ENCODE measurements at regions not wholly inside any gene's neighbourhood (a gene's known extent, or its start where the extent isn't known, plus 50 kb on each side); places are given as distances from the start of the nearest gene placed in this dataset.
"Not testable (repeated sequence)": the region's sequence is repeated elsewhere in the genome, so short reads cannot be mapped to it uniquely, and the experiment has no call there.

DNA sequence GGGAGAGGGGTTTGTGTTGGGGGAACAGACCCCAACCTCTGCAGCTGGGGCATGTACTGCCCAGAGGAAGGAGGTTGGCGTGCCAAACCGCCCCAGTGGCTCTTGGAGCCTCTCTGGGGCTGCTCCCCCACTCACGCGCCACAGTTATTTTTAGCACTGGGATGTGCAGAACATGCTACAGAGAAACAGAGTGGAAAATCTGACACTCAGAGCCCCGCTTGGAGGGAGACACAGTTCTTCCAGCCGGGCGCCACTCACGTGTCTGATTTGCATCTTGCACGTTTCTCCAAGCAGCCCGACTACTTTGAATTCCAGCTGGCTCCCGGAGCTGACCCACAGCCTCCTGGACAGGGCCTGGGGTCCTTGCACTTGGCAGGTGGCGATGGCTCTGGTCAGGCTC, 182.0 kb downstream of the RPS24 start:
- Histone ChIP-seq H3K4ac (ENCODE audit: low read length) (no peak overlapping the region), H3K4me3 (ENCODE audit: low read length in 2 of 2) (no peak overlapping the region), H4K91ac (ENCODE audit: low read depth, low read length, poor library complexity) (no peak overlapping the region), H2BK120ac (ENCODE audit: low read depth, low read length) (no peak overlapping the region), H3K18ac (ENCODE audit: low read length) (no peak overlapping the region), H3K4me2 (ENCODE audit: insufficient read depth, low read length, poor library complexity, severe bottlenecking) (no peak overlapping the region), H2BK12ac (ENCODE audit: low read length) (no peak overlapping the region), H2AFZ (ENCODE audit: low read length) (peak overlapping the region; percentile 37), H3K4me1 (ENCODE audit: control insufficient read depth in 2 of 2, insufficient read depth in 1 of 2, low read depth in 1 of 2, low read length in 2 of 2) (peaks cover 12 to 15% of the 10 kb centered on the region in 2 donors), H3K27me3 (ENCODE audit: control insufficient read depth in 3 of 3, insufficient read depth in 3 of 3, low read depth in 1 of 3, low read length in 3 of 3) (peaks cover 0 to 8% (median 0%) of the 10 kb centered on the region in 3 experiments), H2BK15ac (ENCODE audit: low read length) (no peak overlapping the region), H3K79me1 (ENCODE audit: low read depth, low read length) (peaks cover 2% of the 10 kb centered on the region), H2AK5ac (ENCODE audit: low read depth, low read length) (no peak overlapping the region), H3K9ac (ENCODE audit: low read depth, low read length, poor library complexity) (no peak overlapping the region), H3K36me3 (replicated peaks in 1 of 2; ENCODE audit: control insufficient read depth in 2 of 2, insufficient read depth in 2 of 2, low read length in 2 of 2) (no peaks in the 10 kb centered on the region), H3K9me3 (replicated peaks in 1 of 2; ENCODE audit: control insufficient read depth in 2 of 2, insufficient read depth in 1 of 2, low read depth in 1 of 2, low read length in 2 of 2) (peaks cover 0 to 3% of the 10 kb centered on the region in 2 donors), H3K27ac (replicated peaks; ENCODE audit: low read length) (no peak overlapping the region), H3K14ac (ENCODE audit: low read length) (no peak overlapping the region), H2BK5ac (ENCODE audit: low read length) (no peak overlapping the region), H4K8ac (ENCODE audit: low read depth, low read length) (no peak overlapping the region), H3K23ac (ENCODE audit: low read depth, low read length, poor library complexity) (no peak overlapping the region)
- no peak for DNase-seq (ENCODE audit: low spot score)
- no CpG with 5 or more reads among the region's 12 CpGs for WGBS, 2 donors (ENCODE audit: extremely low coverage in 2 of 2, insufficient read length in 2 of 2, insufficient replicate concordance in 1 of 2)

GRCh38 chr10:78217336-78217735, 183.7 kb downstream of the RPS24 start:
- Histone ChIP-seq H3K27me3 (ENCODE audit: control insufficient read depth in 3 of 3, insufficient read depth in 3 of 3, low read depth in 1 of 3, low read length in 3 of 3) (peaks cover 0 to 8% (median 0%) of the 10 kb centered on the region in 3 experiments), H3K9ac (ENCODE audit: low read depth, low read length, poor library complexity) (no peak overlapping the region), H3K4me3 (ENCODE audit: low read length in 2 of 2) (no peak overlapping the region), H3K23ac (ENCODE audit: low read depth, low read length, poor library complexity) (no peak overlapping the region), H2BK5ac (ENCODE audit: low read length) (no peak overlapping the region), H4K91ac (ENCODE audit: low read depth, low read length, poor library complexity) (no peak overlapping the region), H3K79me1 (ENCODE audit: low read depth, low read length) (peaks cover 2% of the 10 kb centered on the region), H3K4me1 (ENCODE audit: control insufficient read depth in 2 of 2, insufficient read depth in 1 of 2, low read depth in 1 of 2, low read length in 2 of 2) (peaks cover 8 to 12% of the 10 kb centered on the region in 2 donors), H2BK15ac (ENCODE audit: low read length) (no peak overlapping the region), H3K14ac (ENCODE audit: low read length) (no peak overlapping the region), H3K4ac (ENCODE audit: low read length) (no peak overlapping the region), H2AK5ac (ENCODE audit: low read depth, low read length) (peak overlapping the region; percentile 31), H2AFZ (ENCODE audit: low read length) (no peak overlapping the region), H2BK120ac (ENCODE audit: low read depth, low read length) (no peak overlapping the region), H2BK12ac (ENCODE audit: low read length) (no peak overlapping the region), H3K27ac (replicated peaks; ENCODE audit: low read length) (no peak overlapping the region), H3K18ac (ENCODE audit: low read length) (no peak overlapping the region), H3K4me2 (ENCODE audit: insufficient read depth, low read length, poor library complexity, severe bottlenecking) (no peak overlapping the region), H4K8ac (ENCODE audit: low read depth, low read length) (no peak overlapping the region), H3K9me3 (replicated peaks in 1 of 2; ENCODE audit: control insufficient read depth in 2 of 2, insufficient read depth in 1 of 2, low read depth in 1 of 2, low read length in 2 of 2) (peaks cover 0 to 3% of the 10 kb centered on the region in 2 donors), H3K36me3 (replicated peaks in 1 of 2; ENCODE audit: control insufficient read depth in 2 of 2, insufficient read depth in 2 of 2, low read length in 2 of 2) (no peaks in the 10 kb centered on the region)
- no CpG with 5 or more reads among the region's 6 CpGs for WGBS, 2 donors (ENCODE audit: extremely low coverage in 2 of 2, insufficient read length in 2 of 2, insufficient replicate concordance in 1 of 2)
- DNase-seq (ENCODE audit: low spot score) = no peak

DNA sequence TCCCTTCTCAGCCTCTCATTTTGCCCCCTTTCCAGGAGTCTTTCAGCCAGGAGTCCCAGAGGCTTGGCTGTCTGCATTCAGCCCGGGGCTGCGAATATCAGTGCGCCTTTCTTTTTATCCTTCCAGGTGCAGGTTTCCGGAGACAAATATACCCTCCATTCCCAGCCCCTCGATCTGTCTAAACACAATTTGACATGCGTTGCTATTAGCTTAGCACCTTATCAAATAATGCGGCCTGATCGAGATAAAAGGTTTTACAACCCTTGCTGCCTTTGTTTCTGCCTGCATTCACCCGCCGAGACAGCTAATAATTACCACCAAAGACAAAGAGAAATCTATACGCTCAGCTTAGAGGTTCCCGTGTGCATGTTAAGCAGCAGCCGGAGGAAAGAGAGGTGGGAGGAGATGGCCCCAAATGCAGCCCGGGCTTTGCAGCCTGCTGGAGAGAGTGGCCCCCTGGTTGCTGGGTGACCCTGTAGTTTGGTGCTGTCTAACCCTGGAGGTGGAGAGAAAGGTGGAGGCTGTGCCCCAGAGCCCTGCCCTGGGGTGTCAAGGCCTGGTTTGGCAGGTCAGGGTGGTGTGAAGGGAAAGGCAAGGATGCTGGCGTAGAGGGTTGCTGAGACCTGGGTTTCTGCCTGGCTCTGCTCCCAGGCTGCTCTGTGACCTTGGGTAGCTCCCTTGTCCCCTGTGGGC, 185.3 kb downstream of the RPS24 start:
- Histone ChIP-seq H4K8ac (ENCODE audit: low read depth, low read length) (no peak overlapping the region), H3K4me3 (ENCODE audit: low read length in 2 of 2) (no peak overlapping the region), H3K36me3 (replicated peaks in 1 of 2; ENCODE audit: control insufficient read depth in 2 of 2, insufficient read depth in 2 of 2, low read length in 2 of 2) (no peaks in the 10 kb centered on the region), H3K23ac (ENCODE audit: low read depth, low read length, poor library complexity) (no peak overlapping the region), H3K79me1 (ENCODE audit: low read depth, low read length) (no peaks in the 10 kb centered on the region), H3K4ac (ENCODE audit: low read length) (no peak overlapping the region), H3K18ac (ENCODE audit: low read length) (peak overlapping the region; percentile 80), H2BK120ac (ENCODE audit: low read depth, low read length) (no peak overlapping the region), H2BK15ac (ENCODE audit: low read length) (no peak overlapping the region), H3K9ac (ENCODE audit: low read depth, low read length, poor library complexity) (no peak overlapping the region), H3K14ac (ENCODE audit: low read length) (no peak overlapping the region), H3K27ac (replicated peaks; ENCODE audit: low read length) (no peak overlapping the region), H2AK5ac (ENCODE audit: low read depth, low read length) (peak overlapping the region; percentile 72), H2AFZ (ENCODE audit: low read length) (no peak overlapping the region), H3K4me2 (ENCODE audit: insufficient read depth, low read length, poor library complexity, severe bottlenecking) (no peak overlapping the region), H3K27me3 (ENCODE audit: control insufficient read depth in 3 of 3, insufficient read depth in 3 of 3, low read depth in 1 of 3, low read length in 3 of 3) (peaks cover 0 to 8% (median 0%) of the 10 kb centered on the region in 3 experiments), H3K9me3 (replicated peaks in 1 of 2; ENCODE audit: control insufficient read depth in 2 of 2, insufficient read depth in 1 of 2, low read depth in 1 of 2, low read length in 2 of 2) (peaks cover 0 to 3% of the 10 kb centered on the region in 2 donors), H2BK12ac (ENCODE audit: low read length) (no peak overlapping the region), H3K4me1 (ENCODE audit: control insufficient read depth in 2 of 2, insufficient read depth in 1 of 2, low read depth in 1 of 2, low read length in 2 of 2) (peaks cover 8 to 9% of the 10 kb centered on the region in 2 donors), H4K91ac (ENCODE audit: low read depth, low read length, poor library complexity) (no peak overlapping the region), H2BK5ac (ENCODE audit: low read length) (no peak overlapping the region)
- DNase-seq (ENCODE audit: low spot score) = no peak
- WGBS, 2 donors (ENCODE audit: extremely low coverage in 2 of 2, insufficient read length in 2 of 2, insufficient replicate concordance in 1 of 2) = no CpG with 5 or more reads among the region's 15 CpGs

GRCh38 chr10:78219568-78219967, 185.9 kb downstream of the RPS24 start:
- not testable (repeated sequence) for H3K36me3 ChIP-seq (replicated peaks in 1 of 2; ENCODE audit: control insufficient read depth in 2 of 2, insufficient read depth in 2 of 2, low read length in 2 of 2); H3K4me1 ChIP-seq (ENCODE audit: control insufficient read depth in 2 of 2, insufficient read depth in 1 of 2, low read depth in 1 of 2, low read length in 2 of 2); H3K9ac ChIP-seq (ENCODE audit: low read depth, low read length, poor library complexity); H3K14ac ChIP-seq (ENCODE audit: low read length); H3K9me3 ChIP-seq (replicated peaks in 1 of 2; ENCODE audit: control insufficient read depth in 2 of 2, insufficient read depth in 1 of 2, low read depth in 1 of 2, low read length in 2 of 2); H2BK15ac ChIP-seq (ENCODE audit: low read length); H4K91ac ChIP-seq (ENCODE audit: low read depth, low read length, poor library complexity); H2BK12ac ChIP-seq (ENCODE audit: low read length); H3K4me2 ChIP-seq (ENCODE audit: insufficient read depth, low read length, poor library complexity, severe bottlenecking); H3K23ac ChIP-seq (ENCODE audit: low read depth, low read length, poor library complexity); H2BK5ac ChIP-seq (ENCODE audit: low read length); H2BK120ac ChIP-seq (ENCODE audit: low read depth, low read length); H3K27ac ChIP-seq (replicated peaks; ENCODE audit: low read length); H2AK5ac ChIP-seq (ENCODE audit: low read depth, low read length); H4K8ac ChIP-seq (ENCODE audit: low read depth, low read length); H3K27me3 ChIP-seq (ENCODE audit: control insufficient read depth in 3 of 3, insufficient read depth in 3 of 3, low read depth in 1 of 3, low read length in 3 of 3); H3K79me1 ChIP-seq (ENCODE audit: low read depth, low read length); H2AFZ ChIP-seq (ENCODE audit: low read length); H3K4ac ChIP-seq (ENCODE audit: low read length); H3K4me3 ChIP-seq (ENCODE audit: low read length in 2 of 2); DNase-seq (ENCODE audit: low spot score)
- peak overlapping the region; percentile 80 for H3K18ac ChIP-seq (ENCODE audit: low read length)
- no CpG with 5 or more reads among the region's 4 CpGs for WGBS, 2 donors (ENCODE audit: extremely low coverage in 2 of 2, insufficient read length in 2 of 2, insufficient replicate concordance in 1 of 2)

All from neuronal stem cell (in vitro differentiated cells).